ENCODE measurements at regions not wholly inside any gene's neighbourhood (a gene's known extent, or its start where the extent isn't known, plus 50 kb on each side); places are given as distances from the start of the nearest gene placed in this dataset.
A peak's percentile ranks its signal among the peaks of the same experiment; 100 is the strongest.
"Not testable (repeated sequence)": the region's sequence is repeated elsewhere in the genome, so short reads cannot be mapped to it uniquely, and the experiment has no call there.

DNA sequence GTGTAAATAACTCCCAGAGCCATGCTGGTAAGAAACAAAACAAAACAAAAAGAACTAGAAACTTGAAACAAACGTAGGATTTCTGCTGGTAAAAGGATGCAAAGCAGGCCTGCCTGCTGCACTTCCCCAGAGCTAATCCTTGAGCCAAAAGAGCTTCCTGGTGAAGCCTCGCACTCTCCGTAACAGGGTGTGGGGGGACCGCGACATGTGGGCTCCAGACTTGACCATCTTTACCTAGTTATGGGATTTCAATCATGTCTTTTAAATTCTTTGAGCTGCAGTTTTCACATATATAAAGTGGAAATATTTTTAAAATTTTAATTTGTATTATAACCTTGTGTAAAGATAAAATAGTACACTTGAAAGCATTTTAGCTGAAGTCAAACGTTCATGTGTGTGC, 92.5 kb downstream of the POTEG start:
- not testable (repeated sequence) for ATAC-seq; DNase-seq (ENCODE audit: low spot score)

DNA sequence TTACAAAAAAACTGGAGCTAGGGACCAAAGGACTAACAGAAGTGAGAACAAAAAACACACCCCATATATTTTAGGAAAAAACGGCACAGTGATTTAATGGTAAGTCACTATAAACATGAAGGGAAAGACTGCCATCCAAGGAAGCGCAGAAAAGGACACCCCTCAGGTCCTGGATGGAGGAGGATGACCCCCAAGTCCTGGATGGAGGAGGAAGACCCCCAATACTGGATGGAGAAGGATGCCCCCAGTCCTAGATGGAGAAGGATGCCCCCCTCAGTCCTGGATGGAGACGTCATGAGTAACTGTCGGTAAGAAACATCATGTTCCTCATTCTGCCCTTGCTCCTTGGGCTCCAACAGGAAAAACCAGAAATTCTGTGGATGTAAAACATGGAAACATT, 89.9 kb downstream of the POTEG start:
- DNase-seq (ENCODE audit: low spot score); ATAC-seq: not testable (repeated sequence)

DNA sequence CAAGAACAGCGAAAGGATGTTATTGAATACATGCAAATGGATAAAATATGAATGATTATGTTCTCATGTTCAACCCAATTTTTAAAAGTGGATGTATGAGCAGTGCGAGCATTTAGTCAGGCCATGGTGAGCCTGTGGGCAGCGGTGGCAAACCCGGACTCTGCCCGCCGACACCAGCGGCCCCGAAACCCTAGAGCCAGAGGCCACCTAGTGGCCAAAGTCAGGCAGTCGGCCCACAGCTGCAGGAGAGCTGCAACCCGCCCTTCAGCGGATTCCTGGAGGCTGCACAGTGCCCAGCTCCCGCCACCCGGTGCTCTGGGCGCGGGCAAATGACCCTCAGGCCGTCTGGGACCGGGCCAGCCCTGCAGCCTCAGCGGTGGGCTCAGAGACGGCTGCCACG, 89.5 kb downstream of the POTEG start:
- not testable (repeated sequence) for DNase-seq (ENCODE audit: low spot score)
- ATAC-seq = peak; percentile 81

DNA sequence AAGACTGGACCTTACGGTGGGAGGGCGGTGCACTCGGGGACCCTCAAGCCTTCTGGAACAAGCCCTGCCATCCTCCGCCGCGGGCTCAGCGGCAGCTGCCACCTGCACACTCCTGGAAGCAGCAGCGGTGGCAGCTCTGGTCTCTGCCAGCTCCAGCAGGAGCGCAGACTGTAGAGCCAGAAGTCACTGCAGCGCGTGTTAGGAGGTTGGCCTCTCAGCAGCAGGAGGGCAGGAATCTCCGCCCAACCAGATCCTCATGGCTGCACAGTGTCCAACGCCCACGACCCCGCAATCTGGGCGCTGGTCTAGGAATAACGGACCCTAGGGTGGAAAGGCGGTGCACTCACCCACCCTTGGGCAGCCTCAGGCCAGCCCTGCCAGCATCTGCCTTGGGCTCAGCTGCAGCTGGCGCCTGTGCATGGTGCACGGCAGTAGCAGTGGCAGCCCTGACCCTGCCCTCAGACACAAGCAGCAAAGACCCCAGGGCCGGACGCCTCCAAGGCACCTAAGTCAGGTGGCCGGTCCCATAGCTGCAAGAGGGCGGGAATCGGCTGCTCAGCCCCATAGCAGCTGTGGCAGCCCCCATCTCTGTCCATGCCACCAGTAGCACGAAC, 88.7 kb downstream of the POTEG start:
- not testable (repeated sequence) for ATAC-seq; DNase-seq (ENCODE audit: low spot score)

DNA sequence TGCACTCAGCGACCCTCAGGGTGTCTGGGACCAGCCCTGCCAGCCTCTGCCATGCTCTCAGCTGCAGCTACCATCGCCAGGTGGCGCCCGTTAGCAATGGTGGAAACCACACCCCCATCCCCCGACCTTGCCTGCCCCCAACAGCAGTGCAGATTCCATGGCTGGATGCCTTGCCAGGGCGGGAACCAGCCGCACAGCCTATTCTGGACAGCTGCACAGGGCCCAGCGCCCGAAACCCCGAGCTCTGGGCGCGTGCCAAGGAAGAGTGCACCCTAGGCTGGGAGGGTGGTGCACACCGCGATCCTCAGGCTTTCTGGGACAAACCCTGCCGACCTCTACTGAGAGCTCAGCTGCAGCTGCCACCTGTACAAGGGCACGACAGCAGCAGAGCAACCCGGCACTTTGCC, 88.1 kb downstream of the POTEG start:
- ATAC-seq = peak; percentile 76
- not testable (repeated sequence) for DNase-seq (ENCODE audit: low spot score)

DNA sequence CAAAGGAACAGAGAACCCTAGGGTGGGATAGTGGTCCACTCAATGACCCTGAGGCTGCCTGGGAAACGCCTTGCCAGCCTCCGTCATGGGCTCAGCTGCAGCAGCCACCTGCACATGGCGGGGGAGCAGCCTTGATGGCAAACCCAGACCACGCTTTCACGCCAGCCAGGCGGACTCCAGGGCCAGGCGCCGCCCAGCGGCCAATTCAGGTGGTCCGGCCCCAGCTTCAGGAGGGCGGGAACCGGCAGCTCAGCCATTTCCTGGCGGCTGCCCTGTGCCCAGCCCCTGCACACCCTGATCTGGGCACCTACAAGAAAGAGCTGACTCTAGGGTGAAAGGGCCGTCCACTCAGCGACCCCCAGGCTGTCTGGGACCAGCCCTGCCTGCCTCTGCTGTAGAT, 87.5 kb downstream of the POTEG start:
- ATAC-seq; DNase-seq (ENCODE audit: low spot score): not testable (repeated sequence)

DNA sequence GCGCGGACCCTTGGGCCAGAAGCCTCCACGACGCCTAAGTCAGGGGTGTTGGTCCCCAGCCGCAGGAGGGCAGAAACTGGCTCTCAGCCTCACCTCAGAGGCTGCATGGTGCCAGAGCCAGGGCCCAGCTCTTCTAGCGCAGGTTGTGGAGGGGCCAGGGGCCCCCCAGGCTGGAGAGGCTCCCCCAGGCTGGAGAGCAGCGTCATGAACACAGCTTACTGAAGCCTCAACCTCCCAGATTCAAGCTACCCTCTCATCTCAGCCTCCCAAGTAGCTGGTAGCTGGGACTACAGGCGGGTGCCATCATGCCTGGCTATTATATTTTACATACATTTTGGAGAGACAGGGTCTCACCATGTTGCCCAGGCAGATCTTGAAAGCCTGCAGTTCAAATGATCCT, 87.0 kb downstream of the POTEG start:
- ATAC-seq; DNase-seq (ENCODE audit: low spot score): not testable (repeated sequence)
